ENCODE measurements at regions not wholly inside any gene's neighbourhood (a gene's known extent, or its start where the extent isn't known, plus 50 kb on each side); places are given as distances from the start of the nearest gene placed in this dataset.

GRCh38 chr9:78573669-78574068 is 276.7 kb downstream of the PSAT1 start:
- no peak for DNase-seq (ENCODE audit: low read depth, low spot score)

More at GRCh38 chr9:78573669-78574068, 276.7 kb downstream of the PSAT1 start:
- Histone ChIP-seq H3K9me3 (replicated peaks; ENCODE audit: control insufficient read depth, insufficient read depth, low read length) (no peaks in the 10 kb centered on the region), H3K4me3 (replicated peaks in 1 of 3; ENCODE audit: insufficient read depth in 1 of 3, low read depth in 1 of 3, low read length in 3 of 3) (no peak overlapping the region), H2AFZ (ENCODE audit: low read depth, low read length) (no peak overlapping the region), H3K9ac (replicated peaks; ENCODE audit: extremely low read depth, insufficient read depth, low read length) (no peak overlapping the region), H4K20me1 (replicated peaks; ENCODE audit: control insufficient read depth, extremely low read depth, insufficient read depth, low read length) (no peaks in the 10 kb centered on the region), H3K79me2 (ENCODE audit: control insufficient read depth, insufficient read depth, low read length) (no peaks in the 10 kb centered on the region), H3K9me1 (replicated peaks; ENCODE audit: control insufficient read depth, extremely low read depth, insufficient read depth, low read length) (no peaks in the 10 kb centered on the region), H3K4me2 (ENCODE audit: insufficient read depth, low read length) (no peak overlapping the region), H3K4me1 (ENCODE audit: control insufficient read depth, extremely low read depth, insufficient read depth, low read length) (no peaks in the 10 kb centered on the region), H3K36me3 (ENCODE audit: control insufficient read depth in 2 of 2, extremely low read depth in 1 of 2, insufficient read depth in 2 of 2, low read length in 2 of 2) (no peaks in the 10 kb centered on the region), H3K27me3 (ENCODE audit: control insufficient read depth in 2 of 2, insufficient read depth in 2 of 2, low read length in 2 of 2) (no peaks in the 10 kb centered on the region), H3K27ac (ENCODE audit: insufficient read depth, low read depth, low read length) (no peak overlapping the region)
- CTCF ChIA-PET = no interaction called here
- no peak for FAIRE-seq
- dilution Hi-C loops (cut with MboI; ENCODE audit: extremely low pct_ligation_motif_present, low sequenced_read_pairs) = no loop called here
- no peak for TF ChIP-seq GATA2 (IDR thresholded peaks at IDR 0.05; ENCODE audit: insufficient read depth, insufficient read length, low read depth, low read length)
- TF ChIP-seq JUN (IDR thresholded peaks at IDR 0.05; ENCODE audit: borderline replicate concordance, insufficient read depth, insufficient read length, low read depth) = no peak
- TF ChIP-seq CTCF (IDR thresholded peaks at IDR 0.05; ENCODE audit: extremely low read depth in 1 of 2, insufficient read depth in 1 of 2, low read depth in 1 of 2, low read length in 2 of 2) = no peak
- TF ChIP-seq POLR2A (IDR thresholded peaks at IDR 0.05; ENCODE audit: low read depth, low read length) = no peak
- no peak for TF ChIP-seq MYC (IDR thresholded peaks at IDR 0.05; ENCODE audit: low read depth, low read length)
- TF ChIP-seq FOS (IDR thresholded peaks at IDR 0.05; ENCODE audit: borderline replicate concordance, insufficient read depth, low read length) = no peak
- TF ChIP-seq EZH2 (IDR thresholded peaks at IDR 0.05; ENCODE audit: borderline replicate concordance, low read depth, low read length, severe bottlenecking) = no peak
- no peak for TF ChIP-seq MAX (IDR thresholded peaks at IDR 0.05; ENCODE audit: insufficient read depth, insufficient read length)
- TF ChIP-seq POLR2AphosphoS5 (IDR thresholded peaks at IDR 0.05; ENCODE audit: insufficient read depth, low read depth, low read length) = no peak
- intact Hi-C loops (cut with micrococcal nuclease) = no loop called here
- POLR2A ChIA-PET = no interaction called here
- no TSS peak for BruUV-seq (replicated peaks)
